ENCODE measurements at regions not wholly inside any gene's neighbourhood (a gene's known extent, or its start where the extent isn't known, plus 50 kb on each side); places are given as distances from the start of the nearest gene placed in this dataset.

GRCh38 chr6:164520916-164521315 lies 788.5 kb downstream of the C6orf118 start:
- no peak overlapping the region for H3K4me3 ChIP-seq (replicated peaks; ENCODE audit: low read depth, low read length)
- DNase-seq (ENCODE audit: extremely low read depth, low read depth) = no peak
- TF ChIP-seq CTCF (IDR thresholded peaks at IDR 0.05; ENCODE audit: low read depth, low read length, missing control alignments) = no peak

GRCh38 chr6:164507206-164507940 lies 802.0 kb downstream of the C6orf118 start:
- H3K4me3 ChIP-seq (replicated peaks; ENCODE audit: low read depth, low read length) = no peak overlapping the region
- no peak for DNase-seq (ENCODE audit: extremely low read depth, low read depth)
- TF ChIP-seq CTCF (IDR thresholded peaks at IDR 0.05; ENCODE audit: low read depth, low read length, missing control alignments) = no peak

- no peak overlapping the region for H3K4me3 ChIP-seq (replicated peaks; ENCODE audit: low read depth, low read length)
- DNase-seq (ENCODE audit: extremely low read depth, low read depth) = no peak
- TF ChIP-seq CTCF (IDR thresholded peaks at IDR 0.05; ENCODE audit: low read depth, low read length, missing control alignments) = no peak
Measured at GRCh38 chr6:164505425-164505824, 804.0 kb downstream of the C6orf118 start.

- no peak overlapping the region for H3K4me3 ChIP-seq (replicated peaks; ENCODE audit: low read depth, low read length)
- no peak for DNase-seq (ENCODE audit: extremely low read depth, low read depth)
- TF ChIP-seq CTCF (IDR thresholded peaks at IDR 0.05; ENCODE audit: low read depth, low read length, missing control alignments) = no peak
Measured at GRCh38 chr6:164502833-164503232, 806.6 kb downstream of the C6orf118 start.

GRCh38 chr6:164495882-164496495 lies 813.4 kb downstream of the C6orf118 start:
- no peak overlapping the region for H3K4me3 ChIP-seq (replicated peaks; ENCODE audit: low read depth, low read length)
- DNase-seq (ENCODE audit: extremely low read depth, low read depth) = no peak
- TF ChIP-seq CTCF (IDR thresholded peaks at IDR 0.05; ENCODE audit: low read depth, low read length, missing control alignments) = no peak

- TF ChIP-seq CTCF (IDR thresholded peaks at IDR 0.05; ENCODE audit: low read depth, low read length, missing control alignments) = no peak
- DNase-seq (ENCODE audit: extremely low read depth, low read depth) = no peak
- no peak overlapping the region for H3K4me3 ChIP-seq (replicated peaks; ENCODE audit: low read depth, low read length)
Measured at GRCh38 chr6:164478426-164478825, 831.0 kb downstream of the C6orf118 start.

All from HFF-Myc (cell line).